ACHN (cell line): ENCODE measurements at regions not wholly inside any gene's neighbourhood (a gene's known extent, or its start where the extent isn't known, plus 50 kb on each side); places are given as distances from the start of the nearest gene placed in this dataset.

Source experiments
- DNase-seq: peaks from one replicate; pipeline ENCODE4 v3.0.0-alpha.2; 2015
- in situ Hi-C: cut with HindIII; loops from 2 replicates; pipeline ENCODE4 v1.10.0; 2017; ENCODE audit warnings: low sequenced_read_pairs, low pct_ligation_motif_present, low pct_unique_long_range_greater_than_20kb

DNA sequence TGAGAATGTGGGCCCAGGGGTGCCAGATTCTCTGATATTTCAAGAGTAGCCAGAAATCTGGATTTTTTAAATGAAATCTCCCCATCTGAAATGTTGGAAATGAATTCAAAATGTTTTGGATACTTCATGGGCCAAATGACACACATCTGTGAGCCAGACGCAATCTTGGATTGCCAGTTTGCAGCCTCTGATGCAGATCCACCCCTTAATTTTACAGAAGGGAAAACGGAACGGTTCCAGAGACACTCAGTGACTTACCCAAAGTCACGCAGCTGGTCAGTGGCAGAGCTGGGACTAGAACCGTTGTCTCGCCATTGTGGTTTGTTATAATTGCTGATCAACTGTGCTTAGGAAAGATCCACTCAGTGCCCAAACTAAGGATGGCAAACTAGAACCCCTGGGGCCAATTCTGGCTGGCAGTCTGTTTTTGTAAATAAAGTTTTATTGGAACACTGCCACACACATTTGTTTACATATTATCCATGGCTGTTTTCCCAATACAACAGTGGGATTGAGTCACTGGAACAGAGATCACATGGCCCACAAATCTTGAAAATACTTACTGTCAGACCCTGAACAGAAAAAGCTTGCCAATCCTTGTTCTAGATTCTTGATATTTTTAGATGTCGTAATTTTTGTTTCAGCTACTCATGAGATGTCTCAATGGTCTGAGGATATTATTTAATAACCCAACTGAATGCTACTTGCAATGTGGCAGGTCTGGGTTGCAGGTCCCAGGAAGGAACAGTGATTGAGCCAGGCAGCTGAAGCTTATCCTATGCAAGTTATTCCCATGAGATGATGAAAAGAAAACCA, 143.8 kb downstream of the AXIN2 start:
- DNase-seq, result no peak
- in situ Hi-C loops, result no loop called here

DNA sequence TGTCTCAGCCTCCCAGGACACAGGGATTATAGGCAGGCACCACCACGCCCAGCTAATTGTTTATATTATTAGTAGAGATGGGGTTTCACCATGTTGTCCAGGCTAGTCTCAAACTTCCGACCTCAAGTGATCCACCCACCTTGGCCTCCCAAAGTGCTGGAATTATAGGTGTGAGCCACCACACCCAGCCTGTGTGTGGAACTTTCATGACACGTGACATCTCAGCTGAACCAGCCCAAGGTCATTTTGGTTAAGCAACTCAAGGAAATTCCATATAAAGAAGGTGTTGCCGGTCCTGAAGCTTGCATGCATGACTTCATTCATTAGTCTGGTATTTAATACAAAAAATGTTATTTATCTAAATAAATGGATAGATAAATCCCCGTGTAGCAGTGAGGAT, 145.5 kb downstream of the AXIN2 start:
- in situ Hi-C loops, result no loop called here
- no peak for DNase-seq

DNA sequence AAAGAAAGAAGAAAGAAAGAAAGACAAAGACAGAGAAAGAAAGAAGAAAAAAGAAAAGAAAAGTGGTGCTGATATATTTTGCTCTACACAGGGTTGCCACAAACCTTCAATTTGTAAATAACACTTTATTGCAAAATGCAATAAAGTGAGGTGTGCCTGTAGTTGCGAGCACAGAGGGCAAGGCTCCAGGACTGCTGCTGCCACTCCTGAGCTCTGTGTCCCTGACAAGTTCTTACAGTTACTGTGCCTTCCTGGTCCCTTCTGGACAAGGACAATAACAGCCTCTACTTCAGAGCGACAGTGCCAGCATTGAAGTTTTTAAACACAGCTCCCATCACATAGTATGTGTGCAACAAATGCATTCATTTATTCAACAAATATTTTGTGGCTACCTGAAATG, 148.1 kb downstream of the AXIN2 start:
- no peak for DNase-seq
- in situ Hi-C loops, result no loop called here

DNA sequence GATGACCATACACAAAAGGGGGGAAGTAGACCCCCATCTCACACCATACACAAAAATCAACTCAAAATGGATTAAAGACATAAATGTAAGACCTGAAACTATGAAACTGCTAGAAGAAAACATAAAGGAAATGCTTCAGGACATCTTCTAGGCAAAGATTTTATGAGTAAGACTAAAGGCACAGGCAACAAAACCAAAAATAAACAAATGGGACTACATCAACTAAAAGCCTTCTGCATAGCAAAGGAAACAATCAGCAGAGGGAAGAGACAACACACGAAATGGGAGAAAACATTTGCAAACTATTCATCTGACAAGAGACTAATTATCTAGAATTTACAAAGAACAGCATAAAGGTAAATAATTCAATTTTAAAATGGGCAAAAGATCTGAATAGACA, 152.1 kb downstream of the AXIN2 start:
- no peak for DNase-seq
- in situ Hi-C loops, result no loop called here

DNA sequence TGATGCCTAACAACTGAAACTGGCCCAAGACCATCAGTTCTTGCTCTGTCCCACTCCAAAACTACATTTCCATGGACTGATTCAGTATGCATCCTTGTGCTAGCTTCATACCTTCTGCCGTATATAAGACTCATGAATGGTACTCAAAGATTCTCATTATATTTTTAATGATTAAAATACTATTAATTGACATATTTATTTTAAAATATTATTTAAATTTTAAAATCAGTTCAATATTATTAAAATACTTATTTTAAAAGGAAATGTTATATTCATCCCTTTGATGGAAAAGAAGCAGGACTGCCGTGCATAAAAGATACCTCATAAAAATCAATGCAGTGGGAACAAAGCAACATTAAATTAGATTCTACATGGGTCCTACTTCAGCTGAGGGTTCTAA, 153.4 kb downstream of the AXIN2 start:
- DNase-seq, result no peak
- in situ Hi-C loops, result no loop called here

DNA sequence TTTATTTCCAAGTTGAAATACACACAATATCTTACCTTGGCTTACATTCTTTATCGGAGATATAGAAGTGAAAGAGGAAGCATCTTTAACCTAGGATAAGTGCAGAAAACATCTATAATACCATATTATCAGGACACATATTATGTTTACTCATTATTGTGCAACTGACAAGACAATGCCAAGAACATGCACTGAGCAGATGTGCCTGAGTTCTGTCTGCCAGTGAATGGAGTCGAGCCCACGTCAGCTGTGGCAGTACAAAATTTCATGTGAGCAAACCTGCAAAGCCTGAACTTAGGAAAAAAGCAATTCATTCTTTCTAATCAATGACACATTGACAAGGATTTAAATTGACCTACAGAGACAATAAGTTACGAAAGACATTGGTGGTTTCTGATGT, 154.4 kb downstream of the AXIN2 start:
- in situ Hi-C loops, result no loop called here
- no peak for DNase-seq

DNA sequence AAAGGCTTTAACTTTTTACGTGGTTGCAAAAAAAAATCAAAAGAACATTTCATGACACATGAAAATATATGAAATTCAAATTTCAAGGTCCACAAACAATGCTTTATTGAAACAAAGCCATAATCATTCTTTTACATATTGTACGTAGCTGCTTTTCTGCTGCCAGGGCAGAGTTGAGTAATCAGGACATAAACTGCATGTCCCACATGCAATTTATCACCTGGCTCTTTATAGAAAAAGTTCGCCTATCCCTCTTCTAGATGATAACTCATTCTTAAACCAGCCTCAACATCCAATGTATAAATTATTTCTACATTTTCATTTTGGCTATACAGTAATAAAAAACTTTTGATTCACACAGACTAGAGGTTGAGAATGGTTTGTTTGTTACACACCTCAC, 154.9 kb downstream of the AXIN2 start:
- DNase-seq, result no peak
- in situ Hi-C loops, result no loop called here

DNA sequence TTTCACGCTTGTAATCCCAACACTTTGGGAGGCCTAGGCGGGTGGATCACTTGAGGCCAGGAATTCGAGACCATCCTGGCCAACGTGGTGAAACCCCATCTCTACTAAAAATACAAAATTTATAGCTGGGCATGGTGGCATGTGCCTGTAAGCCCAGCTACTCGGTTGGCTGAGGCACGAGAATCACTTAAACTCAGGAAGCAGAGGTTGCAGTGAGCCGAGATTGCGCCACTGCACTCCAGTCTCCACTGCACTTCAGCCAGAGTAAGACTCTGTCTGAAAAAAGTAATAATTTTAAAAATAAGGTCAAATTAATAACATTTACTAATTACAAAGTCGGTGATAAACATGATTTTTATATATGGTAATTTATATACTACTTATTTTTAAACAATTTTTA, 155.9 kb downstream of the AXIN2 start:
- in situ Hi-C loops, result no loop called here
- DNase-seq, result no peak

DNA sequence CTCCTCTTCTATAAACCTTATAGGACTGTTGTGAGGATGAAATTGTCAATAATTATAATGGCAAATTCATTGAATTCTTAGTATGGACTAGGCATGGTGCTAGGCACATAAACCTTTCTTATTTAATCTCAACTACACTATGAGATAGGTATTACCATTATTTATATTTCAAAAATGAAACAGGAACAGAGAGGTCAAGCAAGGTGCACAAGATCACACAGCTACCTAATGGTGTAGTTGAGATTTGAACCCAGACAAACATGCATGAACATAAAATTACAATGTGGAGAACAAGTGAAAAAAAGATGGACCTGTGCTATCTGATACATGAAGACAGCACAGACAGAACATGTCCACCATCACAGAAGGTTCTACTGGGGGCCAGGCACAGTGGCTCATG, 156.7 kb downstream of the AXIN2 start:
- in situ Hi-C loops, result no loop called here
- DNase-seq, result no peak

DNA sequence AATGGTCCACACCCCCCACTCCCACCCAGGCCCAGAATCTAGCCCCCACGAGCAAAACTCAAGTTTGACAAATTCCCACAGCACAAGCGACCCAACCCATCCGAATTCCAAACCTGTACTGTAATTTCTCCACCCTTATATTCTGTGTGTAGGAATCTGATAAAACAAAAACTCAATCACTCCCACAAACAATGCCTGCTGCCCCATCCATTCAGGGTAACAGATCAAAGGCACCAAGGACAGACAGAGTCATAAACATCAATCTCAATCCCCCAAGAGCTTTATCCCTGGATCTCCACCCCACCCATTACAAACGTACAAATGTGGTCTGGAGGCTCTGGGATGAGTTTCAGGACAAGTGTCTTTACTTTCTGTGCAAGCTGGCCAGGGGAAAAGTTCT, 157.8 kb downstream of the AXIN2 start:
- in situ Hi-C loops, result no loop called here
- DNase-seq, result no peak

DNA sequence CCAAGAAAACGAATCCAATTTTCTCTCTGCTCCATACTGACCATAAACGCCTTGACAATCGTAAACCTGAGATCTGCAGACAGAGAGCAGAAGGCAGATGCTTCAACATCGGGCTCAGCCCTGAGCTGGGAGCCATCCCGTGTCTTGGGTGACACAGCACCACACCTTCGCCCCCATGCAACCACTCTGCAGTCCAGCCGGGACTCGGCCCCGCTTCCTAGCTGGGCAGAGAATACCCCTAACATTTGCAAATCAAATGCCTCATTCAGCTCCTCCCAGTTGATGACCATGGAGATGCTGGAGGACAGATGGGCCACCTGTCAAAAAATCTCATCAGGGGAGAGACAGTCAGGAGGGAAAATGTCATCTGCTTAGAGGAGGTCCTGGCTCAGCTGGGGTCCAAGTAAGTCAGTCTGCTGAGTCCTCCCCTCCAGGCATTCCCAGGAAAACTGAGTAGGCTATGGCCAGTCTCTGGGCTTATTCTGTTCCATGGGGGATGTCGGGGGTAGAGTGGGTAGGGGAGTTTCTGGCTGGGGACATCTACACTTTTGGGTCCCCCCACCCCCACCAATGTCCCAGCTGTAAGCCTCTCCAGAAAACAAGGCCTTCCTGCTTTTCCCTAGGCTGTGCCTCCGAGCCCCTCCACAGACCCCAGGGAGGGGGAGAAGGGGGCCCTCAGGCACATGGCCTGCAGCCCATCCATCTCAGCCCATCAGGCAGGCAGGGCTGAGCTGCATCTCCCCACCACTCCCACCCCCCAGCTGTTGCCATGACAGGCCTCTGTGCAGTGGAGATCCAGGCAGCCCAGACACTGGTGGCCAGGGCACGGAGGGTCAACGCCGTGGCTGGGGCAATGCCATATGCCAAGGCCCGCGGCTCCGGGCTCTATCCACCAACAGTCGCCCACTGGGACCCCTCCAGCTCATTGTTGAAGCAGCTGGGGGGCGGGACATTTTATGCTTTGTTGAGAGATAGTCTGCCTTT, 158.6 kb downstream of the AXIN2 start:
- in situ Hi-C loops, result no loop called here
- no peak for DNase-seq

DNA sequence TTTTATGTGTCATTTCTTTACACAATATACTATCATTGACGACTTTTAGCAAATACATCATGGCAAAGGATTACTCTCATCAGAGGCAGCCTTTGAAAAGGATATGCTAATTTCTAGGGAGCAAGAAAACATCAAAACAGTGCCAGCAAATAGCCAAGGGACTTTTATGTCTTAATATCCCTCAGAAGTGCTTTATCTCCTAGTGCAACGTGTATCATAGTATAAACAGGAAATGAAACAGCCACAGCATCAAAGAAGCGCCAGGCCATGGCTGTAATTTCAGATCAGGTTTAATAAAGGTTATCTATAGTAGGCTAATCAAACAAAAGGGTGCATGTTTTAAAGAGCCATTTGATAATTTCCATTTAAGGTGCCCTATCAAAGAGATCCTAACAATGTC, 159.9 kb downstream of the AXIN2 start:
- in situ Hi-C loops, result no loop called here
- DNase-seq, result no peak

DNA sequence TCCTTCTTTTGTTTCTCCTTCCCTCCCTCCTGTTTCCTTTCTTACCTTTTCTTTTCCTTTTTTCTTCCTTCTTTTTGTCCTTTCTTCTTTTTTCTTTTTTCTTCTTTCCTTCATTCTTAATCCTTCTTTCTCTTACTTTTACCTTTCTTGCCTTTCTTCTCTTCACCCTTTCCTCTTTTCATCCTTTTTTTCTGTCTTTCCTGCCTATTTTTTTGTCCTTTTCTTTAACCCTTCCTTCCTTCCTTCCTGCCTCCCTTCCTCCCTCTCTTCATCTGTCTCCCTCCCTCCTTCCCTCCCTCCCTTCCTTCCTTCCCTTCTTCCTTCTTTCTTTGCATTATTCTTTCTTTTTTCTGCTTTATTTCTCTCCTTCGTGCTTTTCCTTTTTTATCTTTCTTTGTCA, 160.7 kb downstream of the AXIN2 start:
- no peak for DNase-seq
- in situ Hi-C loops, result no loop called here

DNA sequence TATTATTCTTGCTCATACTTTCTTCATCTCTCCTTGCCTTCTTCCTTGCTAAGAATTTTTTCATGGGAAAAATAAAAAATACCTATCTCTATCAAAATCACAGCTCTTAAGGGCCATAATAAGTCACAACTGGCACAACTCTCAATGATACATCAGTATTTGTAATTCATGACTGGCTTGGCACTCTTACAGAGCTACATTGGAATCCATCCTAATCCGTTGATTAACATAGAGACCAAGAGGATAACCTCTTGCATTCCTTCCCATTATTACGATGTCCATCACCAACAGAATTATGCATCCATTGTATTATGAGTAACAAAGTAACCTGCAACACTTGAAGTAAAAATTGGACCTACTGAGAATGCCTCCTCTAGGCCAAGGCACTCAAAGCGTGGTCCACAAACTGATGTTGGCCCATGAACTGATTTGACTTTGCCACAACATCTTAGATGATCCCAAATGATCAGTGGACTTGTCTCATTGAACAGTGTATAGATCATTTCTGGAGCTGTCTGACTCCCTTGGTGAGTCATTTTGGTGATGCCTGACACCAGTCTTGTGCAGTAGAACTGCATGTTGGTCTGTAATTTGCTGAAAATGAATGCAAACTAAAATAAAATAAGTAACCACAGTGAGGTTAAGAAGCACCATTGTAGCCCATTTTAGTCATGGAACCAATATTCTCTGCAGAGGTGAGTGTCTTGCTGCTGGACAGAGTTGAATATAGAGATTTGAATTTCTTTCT, 163.2 kb downstream of the AXIN2 start:
- no peak for DNase-seq
- in situ Hi-C loops, result no loop called here

DNA sequence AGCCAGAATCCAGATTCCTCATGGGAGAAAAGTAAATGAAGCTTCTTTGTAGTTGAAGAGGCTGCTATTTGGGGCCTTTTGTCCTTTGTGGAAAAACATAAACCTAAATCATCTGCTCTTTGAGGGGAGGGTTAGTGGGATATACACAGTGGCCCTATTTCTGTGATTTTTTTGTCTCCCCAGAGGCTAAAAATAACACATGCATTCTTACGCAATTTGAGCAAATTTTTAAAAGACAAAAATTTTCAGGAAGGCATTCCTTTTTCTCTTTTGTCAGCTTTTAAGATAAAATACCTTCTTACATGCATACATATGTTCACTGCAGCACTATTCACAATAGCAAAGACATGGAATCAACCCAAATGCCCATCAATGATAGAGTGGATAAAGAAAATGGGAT, 165.5 kb downstream of the AXIN2 start:
- in situ Hi-C loops, result no loop called here
- no peak for DNase-seq

DNA sequence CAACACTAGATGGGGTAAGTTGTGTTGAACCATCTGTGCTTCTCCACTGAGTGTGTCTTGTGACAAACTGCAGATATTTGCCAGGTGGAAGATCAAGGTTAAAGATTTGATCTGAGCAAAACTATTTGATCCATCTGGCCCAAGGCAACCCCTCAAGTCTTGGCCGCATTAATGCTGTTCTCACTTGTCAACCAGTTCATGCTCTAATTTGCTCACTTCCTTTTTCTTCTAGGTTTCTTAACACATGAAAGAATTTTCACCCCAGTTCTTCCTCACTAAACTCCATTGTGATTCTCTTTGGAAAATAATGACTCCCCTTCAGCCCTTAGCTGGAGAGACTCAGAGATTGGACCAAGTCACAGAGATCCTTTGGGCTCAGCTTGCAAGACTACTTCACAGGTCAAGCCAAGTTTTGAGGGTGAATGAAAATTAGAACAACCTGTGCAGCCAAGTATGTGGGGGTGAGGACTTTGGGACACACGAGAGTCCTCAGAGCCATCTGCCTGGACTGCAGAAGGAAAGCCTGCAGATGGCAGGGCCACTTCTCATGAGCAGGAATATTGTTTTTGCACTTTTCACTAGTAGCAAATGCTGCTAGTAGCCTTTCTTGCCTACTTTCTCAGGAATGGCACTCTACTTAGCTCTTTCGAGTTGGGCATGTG, 166.5 kb downstream of the AXIN2 start:
- in situ Hi-C loops, result no loop called here

DNA sequence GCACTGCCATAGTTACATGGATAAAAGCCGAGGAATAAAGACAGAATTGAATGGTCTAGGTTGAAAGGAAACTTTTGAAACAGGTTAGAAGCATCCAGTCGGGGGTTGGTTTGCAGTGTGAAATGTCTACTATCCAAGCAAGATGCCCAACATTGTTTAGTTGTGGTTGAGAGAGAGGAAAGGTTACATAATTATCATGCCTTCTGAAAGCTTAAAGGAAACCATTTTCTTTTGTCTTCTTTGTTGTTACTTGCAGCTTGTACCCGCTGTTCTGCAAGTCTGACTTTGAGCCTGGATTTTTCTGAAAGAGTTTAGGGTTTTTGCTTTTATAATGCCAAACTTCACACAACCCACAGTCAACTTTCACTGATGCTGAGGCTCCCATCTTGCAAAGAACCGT, 167.9 kb downstream of the AXIN2 start:
- in situ Hi-C loops, result no loop called here
- DNase-seq, result no peak

More for the DNA sequence above, 166.5 kb downstream of the AXIN2 start:
- DNase-seq, result no peak

DNA sequence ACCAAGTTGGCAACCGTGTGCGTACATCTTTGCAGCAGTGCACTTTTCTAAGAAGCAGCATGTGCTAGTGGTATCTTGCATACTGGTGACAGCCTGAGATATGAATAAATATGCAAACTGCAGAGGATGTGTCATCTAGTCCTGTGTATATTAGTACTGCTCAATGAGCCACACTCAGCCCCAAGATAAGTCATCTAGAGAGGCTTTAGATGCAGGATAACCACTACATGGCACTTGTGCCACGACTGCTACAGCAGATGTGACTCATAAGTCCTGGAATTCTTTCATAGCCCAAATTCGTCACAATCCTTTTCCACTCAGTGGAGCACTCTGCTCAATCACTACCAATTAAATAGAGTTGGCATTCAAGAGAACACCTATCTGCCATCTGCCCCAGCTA, 171.5 kb downstream of the AXIN2 start:
- DNase-seq, result no peak
- in situ Hi-C loops, result no loop called here

DNA sequence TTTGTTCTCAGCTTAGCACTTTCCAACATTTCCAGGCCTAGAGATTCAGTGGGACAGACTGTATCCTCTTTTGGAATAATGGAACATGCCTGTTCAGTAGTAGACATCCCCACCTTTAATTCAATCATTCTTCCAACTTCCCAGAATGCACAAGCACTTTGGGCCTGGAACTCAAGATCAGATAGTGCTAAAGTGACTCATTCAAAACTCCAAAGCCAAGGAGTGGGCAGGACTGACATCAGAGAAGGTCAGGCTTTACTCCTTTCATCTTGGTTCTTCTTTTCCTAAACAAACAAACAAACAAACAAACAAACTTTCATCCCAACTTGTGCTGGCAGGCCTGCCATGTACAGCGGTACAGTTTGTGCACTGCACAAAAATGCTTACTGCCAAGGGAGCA, 172.0 kb downstream of the AXIN2 start:
- in situ Hi-C loops, result no loop called here
- no peak for DNase-seq
